OCI-LY1 (cell line): ENCODE measurements at regions not wholly inside any gene's neighbourhood (a gene's known extent, or its start where the extent isn't known, plus 50 kb on each side); places are given as distances from the start of the nearest gene placed in this dataset.

Experiments used
- EZH2 ChIP-seq: fragments of 200-600 bp; sonication (generic), shearing (Covaris generic); IDR thresholded peaks from 2 replicates; pipeline ENCODE4 v1.8.0; 2017; ENCODE audit warnings: borderline replicate concordance, mixed run types, mild to moderate bottlenecking, antibody characterized with exemption, low read length, moderate library complexity, mixed read lengths
- TF ChIP-seq, protein P1 (sequence below): fragments of 200-600 bp; sonication (generic), shearing (Covaris generic); IDR thresholded peaks from 2 replicates; pipeline ENCODE4 v1.5.1; 2017; ENCODE audit warnings: mild to moderate bottlenecking, antibody characterized with exemption, low read length, moderate library complexity, mixed read lengths

DNA sequence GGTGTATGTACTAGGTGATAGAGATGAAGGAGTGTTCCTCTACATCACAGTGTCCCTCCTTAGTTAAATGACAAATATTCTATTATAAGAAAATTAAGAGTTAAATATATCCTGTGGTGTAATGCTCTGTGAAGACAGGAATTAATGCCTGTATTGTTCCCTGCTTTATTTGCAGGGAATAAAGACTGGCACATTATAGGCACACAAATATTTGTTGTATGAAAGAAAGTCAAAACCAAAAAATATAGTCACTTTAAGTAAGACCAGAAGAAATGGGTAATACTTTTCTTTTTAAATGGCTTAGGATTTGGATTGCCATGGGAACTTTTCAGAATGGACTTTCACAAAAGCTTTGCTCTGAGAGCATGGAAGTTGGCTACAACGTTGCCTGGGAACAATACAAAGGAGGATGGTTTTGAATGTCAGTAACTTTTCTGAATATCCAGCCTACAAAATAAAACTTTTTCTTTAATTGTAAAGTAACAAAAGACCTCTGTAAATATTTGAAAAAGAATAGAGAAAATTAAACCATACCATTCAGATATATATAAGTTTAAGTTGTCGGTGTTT is 158.0 kb upstream of the P2RY1 start:
- TF ChIP-seq, protein P1, sequence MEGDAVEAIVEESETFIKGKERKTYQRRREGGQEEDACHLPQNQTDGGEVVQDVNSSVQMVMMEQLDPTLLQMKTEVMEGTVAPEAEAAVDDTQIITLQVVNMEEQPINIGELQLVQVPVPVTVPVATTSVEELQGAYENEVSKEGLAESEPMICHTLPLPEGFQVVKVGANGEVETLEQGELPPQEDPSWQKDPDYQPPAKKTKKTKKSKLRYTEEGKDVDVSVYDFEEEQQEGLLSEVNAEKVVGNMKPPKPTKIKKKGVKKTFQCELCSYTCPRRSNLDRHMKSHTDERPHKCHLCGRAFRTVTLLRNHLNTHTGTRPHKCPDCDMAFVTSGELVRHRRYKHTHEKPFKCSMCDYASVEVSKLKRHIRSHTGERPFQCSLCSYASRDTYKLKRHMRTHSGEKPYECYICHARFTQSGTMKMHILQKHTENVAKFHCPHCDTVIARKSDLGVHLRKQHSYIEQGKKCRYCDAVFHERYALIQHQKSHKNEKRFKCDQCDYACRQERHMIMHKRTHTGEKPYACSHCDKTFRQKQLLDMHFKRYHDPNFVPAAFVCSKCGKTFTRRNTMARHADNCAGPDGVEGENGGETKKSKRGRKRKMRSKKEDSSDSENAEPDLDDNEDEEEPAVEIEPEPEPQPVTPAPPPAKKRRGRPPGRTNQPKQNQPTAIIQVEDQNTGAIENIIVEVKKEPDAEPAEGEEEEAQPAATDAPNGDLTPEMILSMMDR, result no peak
- TF ChIP-seq EZH2, result no peak
